Stimulated activated naive B cell treated with anti-CD40 and anti-IgM and Interleukin-4, amounts not matched to agents 10 μg/mL and 1 μg/mL and 100 μg/mL, for 72 hours (primary cell): ENCODE measurements at regions not wholly inside any gene's neighbourhood (a gene's known extent, or its start where the extent isn't known, plus 50 kb on each side); places are given as distances from the start of the nearest gene placed in this dataset.
"Not testable (repeated sequence)": the region's sequence is repeated elsewhere in the genome, so short reads cannot be mapped to it uniquely, and the experiment has no call there.

Experiments
- ATAC-seq, 2 donors: fragments of 150-1000 bp; cut with Tn5 transposase; replicated peaks; 2 replicates each; pipeline ENCODE4 v1.10.0; 2021; ENCODE audit warnings: moderate library complexity in 1 of 2
- DNase-seq: peaks from one replicate; pipeline ENCODE4 v3.0.0; 2021
- H3K27ac Mint-ChIP-seq: one replicate; pipeline ENCODE4 v1.8.0; 2022; ENCODE audit warnings: mild to moderate bottlenecking, mixed read lengths
- H3K27me3 Mint-ChIP-seq, 2 donors: one replicate each; pipeline ENCODE4 v1.8.0; 2022; ENCODE audit warnings: mixed read lengths in 2 of 2
- H3K36me3 Mint-ChIP-seq, 2 donors: one replicate each; pipeline ENCODE4 v1.8.0; 2022; ENCODE audit warnings: mixed read lengths in 2 of 2, mild to moderate bottlenecking in 1 of 2
- H3K4me1 Mint-ChIP-seq, 2 donors: one replicate each; pipeline ENCODE4 v1.8.0; 2022; ENCODE audit warnings: mixed read lengths in 2 of 2, mild to moderate bottlenecking in 1 of 2
- H3K4me3 Mint-ChIP-seq, 2 donors: one replicate each; pipeline ENCODE4 v1.8.0; 2022; ENCODE audit warnings: mild to moderate bottlenecking in 2 of 2, mixed read lengths in 2 of 2, moderate library complexity in 1 of 2
- H3K9me3 Mint-ChIP-seq, 2 donors: one replicate each; pipeline ENCODE4 v1.8.0; 2022; ENCODE audit warnings: mixed read lengths in 2 of 2, mild to moderate bottlenecking in 1 of 2

DNA sequence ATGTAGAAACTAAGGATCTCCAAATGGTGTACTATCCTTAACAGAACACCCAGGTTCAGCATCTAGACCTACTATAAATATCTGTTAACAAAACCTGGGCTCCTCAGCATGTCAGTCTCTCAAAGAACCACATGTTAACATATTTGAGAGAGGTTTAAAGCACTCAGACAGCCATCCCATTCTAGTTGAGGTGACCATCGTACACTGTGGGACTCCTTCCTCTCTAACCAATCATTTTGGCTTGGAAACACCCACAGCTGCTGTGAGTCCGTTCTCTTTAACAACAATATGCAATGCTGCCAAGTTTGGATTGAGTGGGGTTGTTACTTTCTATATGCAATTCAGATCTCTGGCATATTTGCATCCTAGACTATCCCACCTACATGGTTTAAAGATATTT, 105.8 kb downstream of the MRPL39 start:
- Mint-ChIP-seq H3K36me3 (peaks cover 34 to 64% of the 10 kb centered on the region in 2 donors), H3K27me3 (no peaks in the 10 kb centered on the region), H3K27ac (peak overlapping the region; percentile 96), H3K9me3 (peaks cover 20 to 25% of the 10 kb centered on the region in 2 donors), H3K4me1 (peaks cover 45 to 59% of the 10 kb centered on the region in 2 donors), H3K4me3 (no peak overlapping the region)
- ATAC-seq (peak; percentile 3 to 8), DNase-seq (no peak)

DNA sequence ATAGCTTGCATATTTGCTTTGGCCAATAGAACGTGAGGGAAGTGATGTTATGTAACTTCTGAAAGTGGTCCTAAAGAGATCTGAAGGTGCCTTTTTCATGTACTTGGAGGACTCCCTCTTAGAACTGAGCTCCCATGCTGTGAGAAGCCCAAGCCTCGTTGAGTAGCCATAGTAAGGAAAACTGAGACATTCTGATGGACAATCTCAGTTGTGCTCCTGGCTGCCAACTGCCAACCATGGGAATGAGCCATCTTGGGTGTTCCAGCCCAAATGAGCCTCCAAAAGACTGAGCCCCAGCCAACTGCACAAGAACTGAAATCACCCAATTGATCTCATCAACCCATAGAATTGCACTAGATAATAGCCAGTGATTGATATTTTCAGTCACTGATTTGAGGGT, 106.7 kb downstream of the MRPL39 start:
- Mint-ChIP-seq H3K27ac (peak overlapping the region; percentile 69), H3K4me3 (no peak overlapping the region), H3K9me3 (peaks cover 20 to 25% of the 10 kb centered on the region in 2 donors), H3K36me3 (peaks cover 34 to 60% of the 10 kb centered on the region in 2 donors), H3K27me3 (no peaks in the 10 kb centered on the region), H3K4me1 (peaks cover 40 to 58% of the 10 kb centered on the region in 2 donors)
- no peak for DNase-seq
- ATAC-seq: no peak

DNA sequence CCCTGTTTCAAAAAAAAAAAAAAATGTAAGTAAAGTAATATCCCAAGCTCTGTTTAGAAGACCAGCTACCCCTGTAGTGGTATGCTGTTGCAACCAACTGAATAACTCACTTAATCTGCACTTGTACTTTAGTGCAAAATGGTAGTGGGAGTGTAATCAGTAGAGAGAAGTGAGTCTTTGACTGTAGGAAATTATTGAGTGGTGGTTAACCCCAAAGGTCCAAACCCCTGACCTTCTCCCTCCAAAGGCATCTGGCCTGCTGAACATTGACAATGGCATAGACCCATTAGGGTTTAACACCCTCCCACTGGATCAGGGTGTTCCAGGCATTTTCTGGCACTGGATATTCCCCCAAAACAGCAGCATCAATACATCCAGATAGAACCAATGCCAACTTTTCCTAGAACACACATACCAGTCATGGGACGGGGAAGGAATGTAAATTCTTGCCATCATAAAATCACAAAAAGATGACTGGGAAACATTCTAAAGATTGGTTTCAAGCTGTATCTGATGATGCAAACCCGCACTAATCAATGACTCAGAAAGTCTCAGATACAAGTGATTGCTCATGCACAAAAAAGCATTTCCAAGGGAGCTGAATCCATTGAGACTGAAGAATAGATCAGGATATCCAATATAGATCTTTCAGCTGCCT, 110.3 kb downstream of the MRPL39 start:
- ATAC-seq (peak; percentile 22 to 58), DNase-seq (no peak)
- H3K9me3 Mint-ChIP-seq: peaks cover 10 to 11% of the 10 kb centered on the region in 2 donors
- H3K27ac Mint-ChIP-seq: no peak overlapping the region
- peaks cover 32 to 52% of the 10 kb centered on the region in 2 donors for H3K4me1 Mint-ChIP-seq
- peaks cover 19 to 41% of the 10 kb centered on the region in 2 donors for H3K36me3 Mint-ChIP-seq
- no peak overlapping the region for H3K4me3 Mint-ChIP-seq
- H3K27me3 Mint-ChIP-seq: no peaks in the 10 kb centered on the region

DNA sequence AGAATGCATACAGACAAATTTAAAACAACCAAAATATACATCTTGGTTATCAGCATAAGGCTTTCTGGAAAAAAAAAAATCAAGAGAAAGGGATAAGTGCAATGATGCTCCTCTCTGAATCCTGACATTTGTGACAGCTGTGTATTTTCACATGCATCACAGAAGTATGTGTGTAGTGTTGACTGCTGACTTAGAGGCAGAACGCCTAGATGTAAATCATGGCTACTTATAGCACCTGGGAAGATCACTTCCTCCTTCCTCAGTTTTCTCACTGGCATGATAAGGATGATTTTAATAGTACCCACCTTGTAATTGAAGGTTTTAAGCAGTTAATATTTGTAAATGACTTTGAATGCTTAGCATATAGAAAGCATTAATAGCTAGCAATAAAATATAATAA, 112.5 kb downstream of the MRPL39 start:
- peaks cover 34 to 61% of the 10 kb centered on the region in 2 donors for H3K4me1 Mint-ChIP-seq

DNA sequence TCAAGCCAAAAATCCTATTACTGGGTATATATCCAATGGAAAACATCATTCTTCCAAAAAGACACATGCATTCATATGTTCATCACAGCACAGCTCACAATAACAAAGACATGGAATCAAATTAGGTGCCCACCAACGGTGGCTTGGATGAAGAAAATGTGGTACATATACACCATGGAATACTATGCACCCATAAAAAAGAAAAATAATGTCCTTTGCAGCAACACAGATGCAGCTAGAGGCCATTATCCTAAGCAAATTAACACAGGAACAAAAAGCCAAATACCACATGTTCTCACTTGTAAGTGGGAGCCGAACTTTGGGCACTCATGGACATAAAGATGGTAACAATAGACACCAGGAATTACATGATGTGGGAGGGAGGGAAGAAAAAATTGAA, 113.6 kb downstream of the MRPL39 start:
- Mint-ChIP-seq H3K4me1 (peaks cover 41 to 71% of the 10 kb centered on the region in 2 donors), H3K27me3 (no peaks in the 10 kb centered on the region), H3K4me3 (no peak overlapping the region), H3K27ac (no peak overlapping the region), H3K9me3 (peaks cover 3 to 8% of the 10 kb centered on the region in 2 donors), H3K36me3 (peaks cover 9 to 25% of the 10 kb centered on the region in 2 donors)
- no peak for ATAC-seq
- no peak for DNase-seq

More for the DNA sequence above, 112.5 kb downstream of the MRPL39 start:
- H3K27ac Mint-ChIP-seq: no peak overlapping the region
- peaks cover 9 to 32% of the 10 kb centered on the region in 2 donors for H3K36me3 Mint-ChIP-seq
- ATAC-seq (peak; percentile 55 to 61), DNase-seq (no peak)
- H3K27me3 Mint-ChIP-seq: no peaks in the 10 kb centered on the region
- no peak overlapping the region for H3K4me3 Mint-ChIP-seq
- peaks cover 7 to 9% of the 10 kb centered on the region in 2 donors for H3K9me3 Mint-ChIP-seq

DNA sequence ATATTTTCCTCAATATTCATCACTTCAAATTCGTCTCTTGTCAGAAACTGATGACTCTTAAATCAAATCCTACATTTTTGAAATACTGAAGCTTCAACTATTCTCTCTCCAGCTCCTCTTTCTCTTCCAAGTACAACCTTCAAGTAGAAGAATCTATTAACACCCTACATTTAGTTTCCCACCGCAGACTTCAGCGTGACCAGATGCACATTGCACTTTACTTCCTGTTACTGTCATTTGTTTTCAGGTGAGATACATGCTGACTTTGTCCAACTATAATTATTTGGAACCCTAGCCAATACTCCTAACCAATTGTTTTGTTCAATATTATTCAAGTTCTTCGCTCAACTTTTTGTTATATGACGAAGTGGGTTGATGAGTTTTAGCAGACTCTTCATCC, 116.0 kb downstream of the MRPL39 start:
- no peak for ATAC-seq
- H3K4me3 Mint-ChIP-seq: peak overlapping the region; percentile 14 to 19
- H3K4me1 Mint-ChIP-seq: peaks cover 34 to 76% of the 10 kb centered on the region in 2 donors
- peaks cover 4 to 17% of the 10 kb centered on the region in 2 donors for H3K36me3 Mint-ChIP-seq
- peak overlapping the region; percentile 60 for H3K27ac Mint-ChIP-seq
- H3K27me3 Mint-ChIP-seq: no peaks in the 10 kb centered on the region
- peaks cover 0 to 6% of the 10 kb centered on the region in 2 donors for H3K9me3 Mint-ChIP-seq
- DNase-seq: no peak

DNA sequence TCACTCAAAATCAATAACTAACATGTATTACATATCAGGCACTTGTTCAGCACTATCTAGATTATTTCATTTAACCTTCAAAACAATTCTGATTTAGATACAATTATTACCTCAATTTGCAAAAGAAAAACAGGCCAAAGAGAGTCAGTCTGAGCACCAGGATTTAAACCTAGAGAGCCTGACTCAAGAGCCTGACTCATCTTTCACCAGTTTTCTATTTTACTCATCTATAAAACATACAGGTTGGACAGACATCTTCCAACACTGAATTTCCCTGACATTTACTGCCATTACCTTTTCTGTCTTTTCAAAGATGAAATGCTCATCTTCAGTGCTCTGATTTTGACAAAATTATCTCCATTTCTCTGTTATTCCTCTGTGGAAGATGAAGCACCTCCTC, 116.5 kb downstream of the MRPL39 start:
- H3K27me3 Mint-ChIP-seq: no peaks in the 10 kb centered on the region
- H3K4me1 Mint-ChIP-seq: peaks cover 37 to 75% of the 10 kb centered on the region in 2 donors
- peaks cover 4 to 17% of the 10 kb centered on the region in 2 donors for H3K36me3 Mint-ChIP-seq
- H3K27ac Mint-ChIP-seq: peak overlapping the region; percentile 60
- DNase-seq (no peak), ATAC-seq (peak in 1 of 2 donors; percentile 22)
- peaks cover 0 to 6% of the 10 kb centered on the region in 2 donors for H3K9me3 Mint-ChIP-seq
- peak overlapping the region; percentile 14 to 19 for H3K4me3 Mint-ChIP-seq

DNA sequence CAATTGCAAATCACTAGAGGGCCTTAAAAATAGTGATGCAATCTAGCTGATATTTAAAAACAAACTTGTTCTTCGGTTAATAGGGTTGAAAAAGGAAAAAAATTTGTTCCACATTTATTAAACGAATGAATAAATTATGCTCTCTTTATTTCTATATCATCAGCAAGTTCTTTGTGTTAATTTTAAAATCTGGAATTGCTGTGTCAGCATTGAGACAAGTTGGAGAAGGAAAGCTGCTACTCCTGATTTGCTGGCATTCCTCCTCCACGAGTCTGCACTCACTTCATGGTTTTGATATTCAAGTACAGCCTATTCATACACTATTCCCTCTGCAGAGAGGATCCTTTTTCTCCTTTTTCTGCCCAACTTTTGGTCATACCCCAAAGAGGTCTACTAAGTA, 117.6 kb downstream of the MRPL39 start:
- no peak for ATAC-seq
- H3K9me3 Mint-ChIP-seq: peaks cover 0 to 9% of the 10 kb centered on the region in 2 donors
- H3K27ac Mint-ChIP-seq: peak overlapping the region; percentile 60
- no peak overlapping the region for H3K4me3 Mint-ChIP-seq
- H3K27me3 Mint-ChIP-seq: no peaks in the 10 kb centered on the region
- DNase-seq: no peak
- H3K36me3 Mint-ChIP-seq: peaks cover 6 to 21% of the 10 kb centered on the region in 2 donors
- peaks cover 35 to 77% of the 10 kb centered on the region in 2 donors for H3K4me1 Mint-ChIP-seq

DNA sequence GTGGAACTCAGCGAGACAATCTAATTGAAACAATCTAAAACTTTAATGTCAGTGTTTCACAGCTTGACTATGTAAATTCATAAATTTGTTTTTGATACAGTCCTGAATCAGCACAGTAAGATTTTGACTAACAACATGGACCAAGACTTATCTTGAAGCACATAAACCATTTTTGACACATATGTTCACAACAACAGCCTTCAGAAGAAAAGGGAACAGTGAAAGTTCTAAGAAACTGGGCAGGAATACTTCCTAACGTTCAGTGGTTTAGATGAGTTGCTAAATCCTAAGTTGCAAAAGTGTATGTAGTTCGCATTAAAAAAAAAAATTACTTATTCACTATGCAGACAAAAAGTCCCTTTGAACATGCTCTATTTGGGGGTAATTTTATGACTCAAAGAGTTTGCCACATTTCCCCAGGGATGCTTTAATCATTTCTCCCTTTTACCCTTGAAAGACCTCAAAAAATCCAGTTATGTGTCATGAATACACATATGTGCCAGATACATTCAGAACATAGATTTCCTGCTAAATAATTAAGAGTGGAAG, 120.2 kb downstream of the MRPL39 start:
- Mint-ChIP-seq H3K36me3 (peaks cover 20 to 38% of the 10 kb centered on the region in 2 donors), H3K27me3 (no peaks in the 10 kb centered on the region), H3K9me3 (peaks cover 7 to 20% of the 10 kb centered on the region in 2 donors), H3K4me1 (peaks cover 36 to 78% of the 10 kb centered on the region in 2 donors), H3K27ac (peak overlapping the region; percentile 98), H3K4me3 (peak overlapping the region; percentile 42 to 62)
- ATAC-seq: peak; percentile 87 to 91
- peak; percentile 47 for DNase-seq

DNA sequence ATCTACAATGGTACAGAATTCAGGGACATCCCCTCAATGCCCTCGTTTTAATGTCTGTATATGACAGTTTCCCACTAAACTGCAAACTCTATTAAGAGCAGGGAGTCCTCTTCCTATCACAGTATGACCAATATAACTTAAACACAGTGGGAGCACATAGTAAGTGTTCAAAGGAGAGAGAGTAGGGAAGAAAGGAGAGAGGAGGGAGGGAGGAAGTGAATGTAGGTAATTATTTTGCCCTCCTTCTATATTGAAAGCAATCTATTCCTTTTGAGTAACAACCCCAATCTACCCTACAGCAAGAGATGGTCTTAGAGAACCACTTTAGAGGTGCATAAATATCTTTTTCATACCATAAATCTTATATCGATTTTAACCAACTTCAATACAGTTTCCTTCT, 121.4 kb downstream of the MRPL39 start:
- no peak for DNase-seq
- ATAC-seq: no peak
- H3K4me1 Mint-ChIP-seq: peaks cover 30 to 70% of the 10 kb centered on the region in 2 donors
- H3K9me3 Mint-ChIP-seq: peaks cover 19 to 22% of the 10 kb centered on the region in 2 donors
- peak overlapping the region in 1 of 2 donors; percentile 18 for H3K4me3 Mint-ChIP-seq
- H3K27me3 Mint-ChIP-seq: no peaks in the 10 kb centered on the region
- peaks cover 26 to 43% of the 10 kb centered on the region in 2 donors for H3K36me3 Mint-ChIP-seq
- H3K27ac Mint-ChIP-seq: peak overlapping the region; percentile 98

DNA sequence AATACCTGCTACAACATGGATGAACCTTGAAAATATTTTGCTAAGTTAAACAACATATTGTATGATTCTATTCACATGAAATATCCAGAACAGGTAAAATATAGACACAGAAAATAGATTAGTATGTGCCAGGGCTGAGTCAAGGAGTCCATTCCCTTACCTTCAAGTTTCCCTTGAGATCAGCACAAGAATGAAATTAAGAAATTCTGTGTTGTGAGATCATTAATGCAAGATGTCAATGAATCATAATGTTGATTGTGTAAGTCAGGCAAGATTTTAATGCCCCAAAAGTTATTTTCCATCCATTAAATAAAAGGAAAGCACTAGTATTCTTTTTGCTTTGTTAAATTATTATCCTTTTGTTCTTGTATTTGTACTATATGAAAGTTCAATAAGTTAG, 139.4 kb downstream of the MRPL39 start:
- peaks cover 6 to 10% of the 10 kb centered on the region in 2 donors for H3K4me1 Mint-ChIP-seq
- no peak overlapping the region for H3K4me3 Mint-ChIP-seq
- DNase-seq (no peak), ATAC-seq (no peak)
- H3K36me3 Mint-ChIP-seq: peaks cover 12 to 22% of the 10 kb centered on the region in 2 donors
- peaks cover 4 to 13% of the 10 kb centered on the region in 2 donors for H3K9me3 Mint-ChIP-seq
- no peaks in the 10 kb centered on the region for H3K27me3 Mint-ChIP-seq
- no peak overlapping the region for H3K27ac Mint-ChIP-seq

DNA sequence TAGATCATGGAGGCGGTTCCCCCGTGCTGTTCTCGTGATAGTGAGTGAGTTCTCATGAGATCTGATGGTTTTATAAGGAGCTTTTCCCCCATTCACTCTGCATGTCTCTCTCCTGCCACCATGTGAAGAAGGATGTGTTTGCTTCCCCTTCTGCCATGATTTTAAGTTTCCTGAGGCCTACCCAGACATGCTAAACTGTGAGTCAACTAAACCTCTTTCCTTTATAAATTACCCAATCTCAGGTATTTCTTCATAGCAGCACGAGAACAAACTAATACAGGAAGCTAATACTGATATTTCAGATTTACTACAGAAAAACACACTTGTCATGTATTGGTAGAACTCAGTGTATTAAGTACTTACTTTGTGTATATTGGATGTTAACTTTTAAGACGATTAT, 140.2 kb downstream of the MRPL39 start:
- ATAC-seq, H3K9me3 Mint-ChIP-seq, H3K27ac Mint-ChIP-seq, H3K27me3 Mint-ChIP-seq, DNase-seq, H3K4me3 Mint-ChIP-seq: not testable (repeated sequence)
- Mint-ChIP-seq H3K4me1 (peaks cover 10 to 14% of the 10 kb centered on the region in 2 donors), H3K36me3 (peaks cover 9 to 14% of the 10 kb centered on the region in 2 donors)

DNA sequence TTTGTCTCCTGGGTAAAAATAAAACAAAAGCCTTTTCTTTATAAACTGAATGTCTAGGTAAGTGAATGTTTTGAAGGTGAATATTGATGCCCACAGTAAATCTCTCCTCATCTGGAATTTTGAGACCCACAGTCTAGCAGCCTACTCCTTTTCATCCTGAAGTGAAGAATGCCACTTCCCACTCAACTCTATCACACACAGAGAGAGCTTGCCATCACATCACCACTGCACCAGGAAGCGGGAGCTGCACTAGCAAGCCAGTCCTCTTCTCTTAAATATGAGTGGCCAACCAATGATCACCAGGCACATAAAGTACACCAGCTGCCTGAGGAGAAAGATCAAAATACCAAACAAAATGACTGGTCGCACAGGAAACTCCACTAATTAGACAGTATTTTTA, 140.8 kb downstream of the MRPL39 start:
- ATAC-seq: no peak
- peaks cover 9 to 12% of the 10 kb centered on the region in 2 donors for H3K36me3 Mint-ChIP-seq
- no peak for DNase-seq
- H3K4me3 Mint-ChIP-seq: no peak overlapping the region
- peaks cover 11 to 14% of the 10 kb centered on the region in 2 donors for H3K4me1 Mint-ChIP-seq
- no peak overlapping the region for H3K27ac Mint-ChIP-seq
- no peaks in the 10 kb centered on the region for H3K27me3 Mint-ChIP-seq
- peaks cover 0 to 8% of the 10 kb centered on the region in 2 donors for H3K9me3 Mint-ChIP-seq

DNA sequence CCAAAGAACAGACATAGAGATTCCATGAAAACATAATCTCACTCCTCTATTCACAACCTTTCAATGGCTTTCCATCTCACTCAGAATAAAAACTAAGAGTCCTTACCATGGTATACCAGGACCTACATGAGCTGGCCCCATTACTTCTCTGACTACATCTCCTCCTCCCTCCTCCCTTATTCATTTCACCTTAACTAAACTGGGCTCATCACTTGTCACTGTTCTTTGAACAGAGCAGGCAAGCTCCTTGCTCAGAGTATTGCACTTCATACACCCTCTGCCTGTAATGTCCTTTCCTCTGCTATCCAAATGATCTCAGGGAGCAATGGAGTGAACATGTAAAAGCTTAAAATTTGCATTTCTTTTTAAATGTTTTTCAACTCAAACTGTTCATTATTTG, 142.0 kb downstream of the MRPL39 start:
- no peak for ATAC-seq
- Mint-ChIP-seq H3K9me3 (peaks cover 0 to 9% of the 10 kb centered on the region in 2 donors), H3K27ac (no peak overlapping the region), H3K4me3 (no peak overlapping the region), H3K36me3 (peaks cover 9 to 12% of the 10 kb centered on the region in 2 donors), H3K27me3 (no peaks in the 10 kb centered on the region), H3K4me1 (peaks cover 17 to 26% of the 10 kb centered on the region in 2 donors)
- DNase-seq: no peak

DNA sequence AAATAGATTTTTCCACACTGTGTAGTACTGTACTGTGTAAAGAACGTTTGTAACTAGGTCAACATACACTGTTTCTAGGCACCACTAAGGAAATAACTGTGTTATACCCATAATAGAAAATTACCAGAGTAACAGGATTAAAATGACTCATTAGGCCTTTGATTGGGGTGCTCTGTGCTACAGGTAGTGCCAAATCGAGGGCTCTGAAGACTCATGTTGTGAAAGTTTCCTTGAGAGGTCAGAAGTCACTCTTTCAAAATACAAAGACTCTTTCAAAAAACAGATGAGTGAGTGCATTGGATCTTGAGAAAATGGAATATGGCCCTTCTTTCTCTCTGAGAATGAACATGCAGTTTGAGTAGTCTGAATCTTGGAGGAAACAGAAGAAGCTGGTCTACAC, 143.0 kb downstream of the MRPL39 start:
- ATAC-seq (peak; percentile 31 to 50), DNase-seq (no peak)
- no peaks in the 10 kb centered on the region for H3K27me3 Mint-ChIP-seq
- H3K4me1 Mint-ChIP-seq: peaks cover 23 to 36% of the 10 kb centered on the region in 2 donors
- H3K36me3 Mint-ChIP-seq: peaks cover 13 to 16% of the 10 kb centered on the region in 2 donors
- H3K27ac Mint-ChIP-seq: peak overlapping the region; percentile 9
- H3K9me3 Mint-ChIP-seq: peaks cover 7 to 10% of the 10 kb centered on the region in 2 donors
- no peak overlapping the region for H3K4me3 Mint-ChIP-seq
